Cerebellar cortex (tissue), 1 donor: ENCODE measurements at regions not wholly inside any gene's neighbourhood (a gene's known extent, or its start where the extent isn't known, plus 50 kb on each side); places are given as distances from the start of the nearest gene placed in this dataset.

Source experiments
- DNase-seq: peaks from one replicate; pipeline ENCODE4 v3.0.0-alpha.2; 2015; ENCODE audit warnings: low spot score

GRCh38 chr10:62710182-62710581, 94.3 kb upstream of the ADO start:
- no peak for DNase-seq

GRCh38 chr10:62715383-62715782, 89.1 kb upstream of the ADO start:
- no peak for DNase-seq

- no peak for DNase-seq
These were observed 85.9 kb upstream of the ADO start for GRCh38 chr10:62718585-62718984.

- no peak for DNase-seq
These were observed 85.5 kb upstream of the ADO start for GRCh38 chr10:62719061-62719460.

GRCh38 chr10:62721687-62722086, 82.8 kb upstream of the ADO start:
- DNase-seq = no peak

- DNase-seq = no peak
These were observed 81.1 kb upstream of the ADO start for GRCh38 chr10:62723375-62723774.

GRCh38 chr10:62724465-62724864, 80.1 kb upstream of the ADO start:
- DNase-seq = no peak

GRCh38 chr10:62726142-62726541, 78.4 kb upstream of the ADO start:
- no peak for DNase-seq

- no peak for DNase-seq
These were observed 77.9 kb upstream of the ADO start for GRCh38 chr10:62726638-62727037.

- no peak for DNase-seq
These were observed 76.6 kb upstream of the ADO start for GRCh38 chr10:62727934-62728333.

GRCh38 chr10:62728479-62728878, 76.0 kb upstream of the ADO start:
- no peak for DNase-seq

GRCh38 chr10:62732841-62733653, 71.5 kb upstream of the ADO start:
- DNase-seq = no peak

- DNase-seq = no peak
These were observed 70.7 kb upstream of the ADO start for GRCh38 chr10:62733654-62734293.

GRCh38 chr10:62734781-62735463, 69.6 kb upstream of the ADO start:
- no peak for DNase-seq

- DNase-seq = no peak
These were observed 68.9 kb upstream of the ADO start for GRCh38 chr10:62735464-62736167.

- no peak for DNase-seq
These were observed 68.4 kb upstream of the ADO start for GRCh38 chr10:62736168-62736546.

GRCh38 chr10:62738916-62739315, 65.6 kb upstream of the ADO start:
- DNase-seq = no peak

- DNase-seq = no peak
These were observed 63.4 kb upstream of the ADO start for GRCh38 chr10:62740885-62741745.

GRCh38 chr10:62741996-62742395, 62.5 kb upstream of the ADO start:
- DNase-seq = no peak

- DNase-seq = no peak
These were observed 61.9 kb upstream of the ADO start for GRCh38 chr10:62742536-62743061.

- DNase-seq = no peak
These were observed 60.4 kb upstream of the ADO start for GRCh38 chr10:62744136-62744535.
